ENCODE measurements at regions not wholly inside any gene's neighbourhood (a gene's known extent, or its start where the extent isn't known, plus 50 kb on each side); places are given as distances from the start of the nearest gene placed in this dataset.

DNA sequence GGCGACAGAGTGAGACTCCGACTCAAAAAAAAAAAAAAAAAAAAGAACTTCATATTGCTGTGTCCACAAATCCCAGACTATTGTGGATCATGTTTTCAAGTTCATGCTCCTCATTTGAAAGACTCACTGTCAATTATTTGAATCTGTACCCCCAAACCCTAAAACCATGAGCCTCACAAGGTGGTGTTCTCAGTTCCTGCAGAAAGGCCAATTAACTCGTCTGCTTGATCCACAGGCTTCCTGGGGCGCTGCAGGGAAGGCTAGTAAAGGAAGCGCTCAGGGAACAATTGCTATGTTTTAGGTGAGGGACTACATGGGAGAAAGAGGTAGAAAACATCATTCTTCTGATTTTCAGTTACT is 396.8 kb upstream of the NETO1 start:
- no peak overlapping the region for H3K27ac ChIP-seq (ENCODE audit: low read depth)
- no peak overlapping the region for H2AFZ ChIP-seq
- H3K79me2 ChIP-seq (replicated peaks; ENCODE audit: insufficient read depth) = no peaks in the 10 kb centered on the region
- no peak for DNase-seq (ENCODE audit: low spot score)
- peaks cover 3% of the 10 kb centered on the region; the same call in 2 of the 3 replicates for H3K4me1 Mint-ChIP-seq
- TF ChIP-seq, protein P1, sequence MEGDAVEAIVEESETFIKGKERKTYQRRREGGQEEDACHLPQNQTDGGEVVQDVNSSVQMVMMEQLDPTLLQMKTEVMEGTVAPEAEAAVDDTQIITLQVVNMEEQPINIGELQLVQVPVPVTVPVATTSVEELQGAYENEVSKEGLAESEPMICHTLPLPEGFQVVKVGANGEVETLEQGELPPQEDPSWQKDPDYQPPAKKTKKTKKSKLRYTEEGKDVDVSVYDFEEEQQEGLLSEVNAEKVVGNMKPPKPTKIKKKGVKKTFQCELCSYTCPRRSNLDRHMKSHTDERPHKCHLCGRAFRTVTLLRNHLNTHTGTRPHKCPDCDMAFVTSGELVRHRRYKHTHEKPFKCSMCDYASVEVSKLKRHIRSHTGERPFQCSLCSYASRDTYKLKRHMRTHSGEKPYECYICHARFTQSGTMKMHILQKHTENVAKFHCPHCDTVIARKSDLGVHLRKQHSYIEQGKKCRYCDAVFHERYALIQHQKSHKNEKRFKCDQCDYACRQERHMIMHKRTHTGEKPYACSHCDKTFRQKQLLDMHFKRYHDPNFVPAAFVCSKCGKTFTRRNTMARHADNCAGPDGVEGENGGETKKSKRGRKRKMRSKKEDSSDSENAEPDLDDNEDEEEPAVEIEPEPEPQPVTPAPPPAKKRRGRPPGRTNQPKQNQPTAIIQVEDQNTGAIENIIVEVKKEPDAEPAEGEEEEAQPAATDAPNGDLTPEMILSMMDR (conservative IDR thresholded peaks at IDR 0.05; ENCODE audit: low read depth in 2 of 2) = no peak
- TF ChIP-seq, protein P2, sequence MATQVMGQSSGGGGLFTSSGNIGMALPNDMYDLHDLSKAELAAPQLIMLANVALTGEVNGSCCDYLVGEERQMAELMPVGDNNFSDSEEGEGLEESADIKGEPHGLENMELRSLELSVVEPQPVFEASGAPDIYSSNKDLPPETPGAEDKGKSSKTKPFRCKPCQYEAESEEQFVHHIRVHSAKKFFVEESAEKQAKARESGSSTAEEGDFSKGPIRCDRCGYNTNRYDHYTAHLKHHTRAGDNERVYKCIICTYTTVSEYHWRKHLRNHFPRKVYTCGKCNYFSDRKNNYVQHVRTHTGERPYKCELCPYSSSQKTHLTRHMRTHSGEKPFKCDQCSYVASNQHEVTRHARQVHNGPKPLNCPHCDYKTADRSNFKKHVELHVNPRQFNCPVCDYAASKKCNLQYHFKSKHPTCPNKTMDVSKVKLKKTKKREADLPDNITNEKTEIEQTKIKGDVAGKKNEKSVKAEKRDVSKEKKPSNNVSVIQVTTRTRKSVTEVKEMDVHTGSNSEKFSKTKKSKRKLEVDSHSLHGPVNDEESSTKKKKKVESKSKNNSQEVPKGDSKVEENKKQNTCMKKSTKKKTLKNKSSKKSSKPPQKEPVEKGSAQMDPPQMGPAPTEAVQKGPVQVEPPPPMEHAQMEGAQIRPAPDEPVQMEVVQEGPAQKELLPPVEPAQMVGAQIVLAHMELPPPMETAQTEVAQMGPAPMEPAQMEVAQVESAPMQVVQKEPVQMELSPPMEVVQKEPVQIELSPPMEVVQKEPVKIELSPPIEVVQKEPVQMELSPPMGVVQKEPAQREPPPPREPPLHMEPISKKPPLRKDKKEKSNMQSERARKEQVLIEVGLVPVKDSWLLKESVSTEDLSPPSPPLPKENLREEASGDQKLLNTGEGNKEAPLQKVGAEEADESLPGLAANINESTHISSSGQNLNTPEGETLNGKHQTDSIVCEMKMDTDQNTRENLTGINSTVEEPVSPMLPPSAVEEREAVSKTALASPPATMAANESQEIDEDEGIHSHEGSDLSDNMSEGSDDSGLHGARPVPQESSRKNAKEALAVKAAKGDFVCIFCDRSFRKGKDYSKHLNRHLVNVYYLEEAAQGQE (IDR thresholded peaks at IDR 0.05; ENCODE audit: unreplicated experiment) = no peak
- TF ChIP-seq, protein P3, sequence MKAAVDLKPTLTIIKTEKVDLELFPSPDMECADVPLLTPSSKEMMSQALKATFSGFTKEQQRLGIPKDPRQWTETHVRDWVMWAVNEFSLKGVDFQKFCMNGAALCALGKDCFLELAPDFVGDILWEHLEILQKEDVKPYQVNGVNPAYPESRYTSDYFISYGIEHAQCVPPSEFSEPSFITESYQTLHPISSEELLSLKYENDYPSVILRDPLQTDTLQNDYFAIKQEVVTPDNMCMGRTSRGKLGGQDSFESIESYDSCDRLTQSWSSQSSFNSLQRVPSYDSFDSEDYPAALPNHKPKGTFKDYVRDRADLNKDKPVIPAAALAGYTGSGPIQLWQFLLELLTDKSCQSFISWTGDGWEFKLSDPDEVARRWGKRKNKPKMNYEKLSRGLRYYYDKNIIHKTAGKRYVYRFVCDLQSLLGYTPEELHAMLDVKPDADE (IDR thresholded peaks at IDR 0.05) = no peak
- no peak for TF ChIP-seq POLR2AphosphoS5 (IDR thresholded peaks at IDR 0.05; ENCODE audit: low read depth)
- H4K20me1 ChIP-seq (replicated peaks; ENCODE audit: insufficient read depth) = no peaks in the 10 kb centered on the region
- H3K4me3 Mint-ChIP-seq = peak overlapping the region; percentile 84; the same call in 2 of the 3 replicates
- no peaks in the 10 kb centered on the region for H3K36me3 ChIP-seq (ENCODE audit: insufficient read depth)
- no peak overlapping the region for H3K4me3 ChIP-seq
- peak overlapping the region; percentile 94 for H3K27ac Mint-ChIP-seq
- no peaks in the 10 kb centered on the region for H3F3A ChIP-seq (replicated peaks; ENCODE audit: low read depth)
- peak; percentile 95 for ATAC-seq
- no peaks in the 10 kb centered on the region for H3K27me3 ChIP-seq (ENCODE audit: insufficient read depth)
- H3K4me2 ChIP-seq = no peak overlapping the region
- no peaks in the 10 kb centered on the region for H3K9me3 Mint-ChIP-seq
- peaks cover 10% of the 10 kb centered on the region; the same call in 1 of the 3 replicates for H3K36me3 Mint-ChIP-seq (ENCODE audit: low read depth)
- H3K9me2 ChIP-seq (ENCODE audit: insufficient read depth) = no peaks in the 10 kb centered on the region
- no peaks in the 10 kb centered on the region for H3K27me3 Mint-ChIP-seq (ENCODE audit: insufficient read depth, low read depth, poor library complexity)
- H3K4me1 ChIP-seq (ENCODE audit: insufficient read depth) = no peaks in the 10 kb centered on the region

DNA sequence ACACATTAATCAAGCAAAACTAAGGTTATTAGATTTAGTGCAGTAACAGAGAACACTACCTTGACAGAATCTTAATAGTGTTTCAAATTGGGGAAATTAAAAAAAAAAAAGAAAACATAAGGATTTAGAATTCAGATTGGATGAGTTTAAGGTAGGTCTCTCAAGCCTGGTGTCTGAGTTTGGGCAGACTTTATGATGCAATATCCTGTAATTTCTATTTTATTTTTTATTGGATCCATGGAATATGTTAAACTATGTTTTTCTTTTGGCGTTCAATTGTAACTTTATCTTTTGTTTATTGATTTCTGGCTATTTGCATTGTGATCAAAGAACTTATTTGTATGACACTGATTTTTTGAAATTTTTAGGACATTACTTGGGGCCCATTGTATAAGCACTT is 394.1 kb upstream of the NETO1 start:
- no peak overlapping the region for H3K4me3 ChIP-seq
- Mint-ChIP-seq H3K4me1 (peaks cover 3% of the 10 kb centered on the region; the same call in 2 of the 3 replicates), H3K27me3 (ENCODE audit: insufficient read depth, low read depth, poor library complexity) (no peaks in the 10 kb centered on the region), H3K27ac (peak overlapping the region; percentile 60; the same call in 1 of the 2 replicates), H3K36me3 (ENCODE audit: low read depth) (peaks cover 10% of the 10 kb centered on the region; the same call in 1 of the 3 replicates), H3K9me3 (no peaks in the 10 kb centered on the region), H3K4me3 (peak overlapping the region; percentile 54; the same call in 2 of the 3 replicates)
- no peak overlapping the region for H2AFZ ChIP-seq
- H3K9me2 ChIP-seq (ENCODE audit: insufficient read depth) = no peaks in the 10 kb centered on the region
- H3K27ac ChIP-seq (ENCODE audit: low read depth) = no peak overlapping the region
- H3K4me1 ChIP-seq (ENCODE audit: insufficient read depth) = no peaks in the 10 kb centered on the region
- no peak overlapping the region for H3K4me2 ChIP-seq
- H3K79me2 ChIP-seq (replicated peaks; ENCODE audit: insufficient read depth) = no peaks in the 10 kb centered on the region
- H4K20me1 ChIP-seq (replicated peaks; ENCODE audit: insufficient read depth) = no peaks in the 10 kb centered on the region
- ATAC-seq = no peak
- H3F3A ChIP-seq (replicated peaks; ENCODE audit: low read depth) = no peaks in the 10 kb centered on the region
- DNase-seq (ENCODE audit: low spot score) = no peak
- no peaks in the 10 kb centered on the region for H3K36me3 ChIP-seq (ENCODE audit: insufficient read depth)
- no peaks in the 10 kb centered on the region for H3K27me3 ChIP-seq (ENCODE audit: insufficient read depth)
- TF ChIP-seq STAT1 (IDR thresholded peaks at IDR 0.05; ENCODE audit: unreplicated experiment) = no peak
- TF ChIP-seq EZH2phosphoT487 (IDR thresholded peaks at IDR 0.05; ENCODE audit: unreplicated experiment) = no peak
- no peak for TF ChIP-seq JUNB (IDR thresholded peaks at IDR 0.05; ENCODE audit: unreplicated experiment)
- no peak for TF ChIP-seq CREB1 (CRISPR knock-in tag; IDR thresholded peaks at IDR 0.05; ENCODE audit: low read depth)
- TF ChIP-seq ZNF331 (CRISPR knock-in tag; IDR thresholded peaks at IDR 0.05; ENCODE audit: low read depth) = no peak
- TF ChIP-seq, protein P4, sequence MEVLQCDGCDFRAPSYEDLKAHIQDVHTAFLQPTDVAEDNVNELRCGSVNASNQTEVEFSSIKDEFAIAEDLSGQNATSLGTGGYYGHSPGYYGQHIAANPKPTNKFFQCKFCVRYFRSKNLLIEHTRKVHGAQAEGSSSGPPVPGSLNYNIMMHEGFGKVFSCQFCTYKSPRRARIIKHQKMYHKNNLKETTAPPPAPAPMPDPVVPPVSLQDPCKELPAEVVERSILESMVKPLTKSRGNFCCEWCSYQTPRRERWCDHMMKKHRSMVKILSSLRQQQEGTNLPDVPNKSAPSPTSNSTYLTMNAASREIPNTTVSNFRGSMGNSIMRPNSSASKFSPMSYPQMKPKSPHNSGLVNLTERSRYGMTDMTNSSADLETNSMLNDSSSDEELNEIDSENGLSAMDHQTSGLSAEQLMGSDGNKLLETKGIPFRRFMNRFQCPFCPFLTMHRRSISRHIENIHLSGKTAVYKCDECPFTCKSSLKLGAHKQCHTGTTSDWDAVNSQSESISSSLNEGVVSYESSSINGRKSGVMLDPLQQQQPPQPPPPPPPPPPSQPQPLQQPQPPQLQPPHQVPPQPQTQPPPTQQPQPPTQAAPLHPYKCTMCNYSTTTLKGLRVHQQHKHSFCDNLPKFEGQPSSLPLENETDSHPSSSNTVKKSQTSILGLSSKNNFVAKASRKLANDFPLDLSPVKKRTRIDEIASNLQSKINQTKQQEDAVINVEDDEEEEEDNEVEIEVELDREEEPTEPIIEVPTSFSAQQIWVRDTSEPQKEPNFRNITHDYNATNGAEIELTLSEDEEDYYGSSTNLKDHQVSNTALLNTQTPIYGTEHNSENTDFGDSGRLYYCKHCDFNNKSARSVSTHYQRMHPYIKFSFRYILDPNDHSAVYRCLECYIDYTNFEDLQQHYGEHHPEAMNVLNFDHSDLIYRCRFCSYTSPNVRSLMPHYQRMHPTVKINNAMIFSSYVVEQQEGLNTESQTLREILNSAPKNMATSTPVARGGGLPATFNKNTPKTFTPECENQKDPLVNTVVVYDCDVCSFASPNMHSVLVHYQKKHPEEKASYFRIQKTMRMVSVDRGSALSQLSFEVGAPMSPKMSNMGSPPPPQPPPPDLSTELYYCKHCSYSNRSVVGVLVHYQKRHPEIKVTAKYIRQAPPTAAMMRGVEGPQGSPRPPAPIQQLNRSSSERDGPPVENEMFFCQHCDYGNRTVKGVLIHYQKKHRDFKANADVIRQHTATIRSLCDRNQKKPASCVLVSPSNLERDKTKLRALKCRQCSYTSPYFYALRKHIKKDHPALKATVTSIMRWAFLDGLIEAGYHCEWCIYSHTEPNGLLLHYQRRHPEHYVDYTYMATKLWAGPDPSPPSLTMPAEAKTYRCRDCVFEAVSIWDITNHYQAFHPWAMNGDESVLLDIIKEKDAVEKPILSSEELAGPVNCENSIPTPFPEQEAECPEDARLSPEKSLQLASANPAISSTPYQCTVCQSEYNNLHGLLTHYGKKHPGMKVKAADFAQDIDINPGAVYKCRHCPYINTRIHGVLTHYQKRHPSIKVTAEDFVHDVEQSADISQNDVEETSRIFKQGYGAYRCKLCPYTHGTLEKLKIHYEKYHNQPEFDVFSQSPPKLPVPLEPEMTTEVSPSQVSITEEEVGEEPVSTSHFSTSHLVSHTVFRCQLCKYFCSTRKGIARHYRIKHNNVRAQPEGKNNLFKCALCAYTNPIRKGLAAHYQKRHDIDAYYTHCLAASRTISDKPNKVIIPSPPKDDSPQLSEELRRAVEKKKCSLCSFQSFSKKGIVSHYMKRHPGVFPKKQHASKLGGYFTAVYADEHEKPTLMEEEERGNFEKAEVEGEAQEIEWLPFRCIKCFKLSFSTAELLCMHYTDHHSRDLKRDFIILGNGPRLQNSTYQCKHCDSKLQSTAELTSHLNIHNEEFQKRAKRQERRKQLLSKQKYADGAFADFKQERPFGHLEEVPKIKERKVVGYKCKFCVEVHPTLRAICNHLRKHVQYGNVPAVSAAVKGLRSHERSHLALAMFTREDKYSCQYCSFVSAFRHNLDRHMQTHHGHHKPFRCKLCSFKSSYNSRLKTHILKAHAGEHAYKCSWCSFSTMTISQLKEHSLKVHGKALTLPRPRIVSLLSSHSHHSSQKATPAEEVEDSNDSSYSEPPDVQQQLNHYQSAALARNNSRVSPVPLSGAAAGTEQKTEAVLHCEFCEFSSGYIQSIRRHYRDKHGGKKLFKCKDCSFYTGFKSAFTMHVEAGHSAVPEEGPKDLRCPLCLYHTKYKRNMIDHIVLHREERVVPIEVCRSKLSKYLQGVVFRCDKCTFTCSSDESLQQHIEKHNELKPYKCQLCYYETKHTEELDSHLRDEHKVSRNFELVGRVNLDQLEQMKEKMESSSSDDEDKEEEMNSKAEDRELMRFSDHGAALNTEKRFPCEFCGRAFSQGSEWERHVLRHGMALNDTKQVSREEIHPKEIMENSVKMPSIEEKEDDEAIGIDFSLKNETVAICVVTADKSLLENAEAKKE (CRISPR knock-in tag; IDR thresholded peaks at IDR 0.05) = no peak
- TF ChIP-seq POLR2AphosphoS5 (IDR thresholded peaks at IDR 0.05; ENCODE audit: low read depth) = no peak

Data from GM23338 (cell line).